HepG2 (cell line): ENCODE measurements at regions not wholly inside any gene's neighbourhood (a gene's known extent, or its start where the extent isn't known, plus 50 kb on each side); places are given as distances from the start of the nearest gene placed in this dataset.

Source experiments
- E2F5 ChIP-seq: sonication (generic); formaldehyde crosslinking; conservative IDR thresholded peaks from 2 replicates; pipeline ENCODE4 v1.4.0; 2020; ENCODE audit warnings: missing genetic modification reagents
- HMGXB4 ChIP-seq, 2 experiments: sonication (generic) in 1 of 2; formaldehyde crosslinking in 1 of 2; IDR thresholded peaks; 2 replicates each; pipeline versions ENCODE4 v1.4.0 to v1.6.1; 2018 to 2020; ENCODE audit warnings: missing genetic modification reagents in 2 of 2, borderline replicate concordance in 1 of 2, low read depth in 1 of 2, mild to moderate bottlenecking in 1 of 2, missing biosample characterization in 1 of 2
- HNRNPH1 ChIP-seq: fragments of 200-400 bp; formaldehyde crosslinking; optimal IDR thresholded peaks from 2 replicates; pipeline ENCODE3; 2017; ENCODE audit warnings: mild to moderate bottlenecking, low read depth, low read length
- JUND ChIP-seq: sonication (generic); formaldehyde crosslinking; IDR thresholded peaks from 2 replicates; pipeline ENCODE4 v1.8.0; 2022; ENCODE audit warnings: mild to moderate bottlenecking, missing genetic modification reagents
- KDM6A ChIP-seq: IDR thresholded peaks from 2 replicates; pipeline ENCODE4 v1.6.1; 2016; ENCODE audit warnings: low read depth
- MYPOP ChIP-seq: sonication (generic); formaldehyde crosslinking; IDR thresholded peaks from 2 replicates; pipeline ENCODE4 v1.8.1; 2023; ENCODE audit warnings: mild to moderate bottlenecking, moderate library complexity, missing genetic modification reagents
- MZF1 ChIP-seq: sonication (generic); formaldehyde crosslinking; IDR thresholded peaks from 2 replicates; pipeline ENCODE4 v1.8.1; 2023; ENCODE audit warnings: mild to moderate bottlenecking, missing genetic modification reagents, borderline replicate concordance
- NCOR1 ChIP-seq: fragments of 200-600 bp; sonication (generic); IDR thresholded peaks from 2 replicates; pipeline ENCODE4 v1.7.0; 2017; ENCODE audit warnings: antibody characterized with exemption, low read length, borderline replicate concordance
- PITX1 ChIP-seq: sonication (generic); formaldehyde crosslinking; IDR thresholded peaks from 2 replicates; pipeline ENCODE4 v1.5.1; 2020; ENCODE audit warnings: mild to moderate bottlenecking, missing genetic modification reagents
- RFXANK ChIP-seq: IDR thresholded peaks from 2 replicates; pipeline ENCODE4 v1.6.1; 2016
- SMYD3 ChIP-seq: sonication (generic); formaldehyde crosslinking; IDR thresholded peaks from 2 replicates; pipeline ENCODE4 v1.8.1; 2023; ENCODE audit warnings: mild to moderate bottlenecking, missing genetic modification reagents
- TCF7L2 ChIP-seq: IDR thresholded peaks from 2 replicates; pipeline ENCODE4 v1.6.1; 2011; ENCODE audit warnings: mild to moderate bottlenecking, low read depth, low read length, moderate library complexity
- TEAD2 ChIP-seq: sonication (generic); formaldehyde crosslinking; IDR thresholded peaks from 2 replicates; pipeline ENCODE4 v1.9.0; 2021; ENCODE audit warnings: missing genetic modification reagents
- TIGD3 ChIP-seq: sonication (generic); formaldehyde crosslinking; IDR thresholded peaks from 2 replicates; pipeline ENCODE4 v1.5.1; 2020; ENCODE audit warnings: mild to moderate bottlenecking, missing genetic modification reagents, borderline replicate concordance
- TP53 ChIP-seq: sonication (generic); formaldehyde crosslinking; conservative IDR thresholded peaks from 2 replicates; pipeline ENCODE4 v1.4.0; 2020; ENCODE audit warnings: missing genetic modification reagents
- ZBTB21 ChIP-seq: sonication (generic); formaldehyde crosslinking; IDR thresholded peaks from 2 replicates; pipeline ENCODE4 v1.4.0; 2020; ENCODE audit warnings: missing genetic modification reagents
- ZHX2 ChIP-seq, 2 experiments: sonication (generic) in 1 of 2; formaldehyde crosslinking in 1 of 2; IDR thresholded peaks; 2 replicates each; pipeline versions ENCODE4 v1.6.1 to v1.9.0; 2014 to 2022; ENCODE audit warnings: antibody characterized with exemption in 1 of 2, borderline replicate concordance in 1 of 2, inconsistent platforms in 1 of 2, low read depth in 1 of 2, missing genetic modification reagents in 1 of 2
- ZNF260 ChIP-seq: sonication (generic); formaldehyde crosslinking; IDR thresholded peaks from 2 replicates; pipeline ENCODE4 v1.4.0; 2020; ENCODE audit warnings: missing genetic modification reagents, low read depth, mild to moderate bottlenecking, borderline replicate concordance
- ZNF282 ChIP-seq: fragments of 450-650 bp; IDR thresholded peaks from 2 replicates; pipeline ENCODE4 v1.6.1; 2018; ENCODE audit not compliant: partially characterized antibody
- ZNF747 ChIP-seq: sonication (generic); formaldehyde crosslinking; IDR thresholded peaks from 2 replicates; pipeline ENCODE4 v1.8.1; 2023; ENCODE audit warnings: missing genetic modification reagents, mild to moderate bottlenecking, borderline replicate concordance

- TF ChIP-seq ZHX2 (IDR thresholded peaks at IDR 0.05; ENCODE audit: low read depth) (no peak), ZHX2 (CRISPR knock-in tag; IDR thresholded peaks at IDR 0.05; ENCODE audit: borderline replicate concordance) (no peak), NCOR1 (no peak; the same call in 1 of the 2 replicates), MZF1 (CRISPR knock-in tag) (no peak), TEAD2 (CRISPR knock-in tag) (no peak), MYPOP (CRISPR knock-in tag) (peak; percentile 68; the same call in 1 of the 2 replicates), ZNF282 (no peak), ZNF260 (CRISPR knock-in tag) (no peak), ZNF747 (no peak), PITX1 (CRISPR knock-in tag) (no peak), SMYD3 (CRISPR knock-in tag) (no peak), ZBTB21 (0 out of 2 replicates have a peak, but pooled peaks have one; percentile 32), HMGXB4 (CRISPR knock-in tag; IDR thresholded peaks at IDR 0.05; ENCODE audit: borderline replicate concordance in 1 of 2, low read depth in 1 of 2) (no peak), E2F5 (no peak), KDM6A (CRISPR knock-in tag) (0 out of 2 replicates have a peak, but pooled peaks have one; percentile 26), TIGD3 (CRISPR knock-in tag) (no peak), HNRNPH1 (no peak), TP53 (CRISPR knock-in tag) (no peak), TCF7L2 (no peak), RFXANK (CRISPR knock-in tag) (no peak), JUND (CRISPR knock-in tag) (peak; percentile 90)
These were observed 60.0 kb upstream of the WDFY2 start (continued) for GRCh38 chr13:51524312-51524711.
